ENCODE measurements at regions not wholly inside any gene's neighbourhood (a gene's known extent, or its start where the extent isn't known, plus 50 kb on each side); places are given as distances from the start of the nearest gene placed in this dataset.

- Mint-ChIP-seq H3K9me3 (ENCODE audit: unreplicated experiment) (no peaks in the 10 kb centered on the region), H3K36me3 (ENCODE audit: low read depth, unreplicated experiment) (no peaks in the 10 kb centered on the region), H3K4me3 (ENCODE audit: unreplicated experiment) (no peak overlapping the region), H3K4me1 (ENCODE audit: unreplicated experiment) (no peaks in the 10 kb centered on the region), H3K27me3 (ENCODE audit: unreplicated experiment) (no peaks in the 10 kb centered on the region), H3K27ac (ENCODE audit: unreplicated experiment) (no peak overlapping the region)
- DNase-seq (ENCODE audit: low spot score) = no peak
- TF ChIP-seq, protein P1, sequence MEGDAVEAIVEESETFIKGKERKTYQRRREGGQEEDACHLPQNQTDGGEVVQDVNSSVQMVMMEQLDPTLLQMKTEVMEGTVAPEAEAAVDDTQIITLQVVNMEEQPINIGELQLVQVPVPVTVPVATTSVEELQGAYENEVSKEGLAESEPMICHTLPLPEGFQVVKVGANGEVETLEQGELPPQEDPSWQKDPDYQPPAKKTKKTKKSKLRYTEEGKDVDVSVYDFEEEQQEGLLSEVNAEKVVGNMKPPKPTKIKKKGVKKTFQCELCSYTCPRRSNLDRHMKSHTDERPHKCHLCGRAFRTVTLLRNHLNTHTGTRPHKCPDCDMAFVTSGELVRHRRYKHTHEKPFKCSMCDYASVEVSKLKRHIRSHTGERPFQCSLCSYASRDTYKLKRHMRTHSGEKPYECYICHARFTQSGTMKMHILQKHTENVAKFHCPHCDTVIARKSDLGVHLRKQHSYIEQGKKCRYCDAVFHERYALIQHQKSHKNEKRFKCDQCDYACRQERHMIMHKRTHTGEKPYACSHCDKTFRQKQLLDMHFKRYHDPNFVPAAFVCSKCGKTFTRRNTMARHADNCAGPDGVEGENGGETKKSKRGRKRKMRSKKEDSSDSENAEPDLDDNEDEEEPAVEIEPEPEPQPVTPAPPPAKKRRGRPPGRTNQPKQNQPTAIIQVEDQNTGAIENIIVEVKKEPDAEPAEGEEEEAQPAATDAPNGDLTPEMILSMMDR (IDR thresholded peaks at IDR 0.05; ENCODE audit: unreplicated experiment) = no peak
Measured at GRCh38 chr4:35975617-35976355, 268.5 kb downstream of the ARAP2 start.

- no peak overlapping the region for H3K27ac Mint-ChIP-seq (ENCODE audit: unreplicated experiment)
- no peak overlapping the region for H3K4me3 Mint-ChIP-seq (ENCODE audit: unreplicated experiment)
- H3K9me3 Mint-ChIP-seq (ENCODE audit: unreplicated experiment) = no peaks in the 10 kb centered on the region
- H3K36me3 Mint-ChIP-seq (ENCODE audit: low read depth, unreplicated experiment) = no peaks in the 10 kb centered on the region
- no peaks in the 10 kb centered on the region for H3K4me1 Mint-ChIP-seq (ENCODE audit: unreplicated experiment)
- no peaks in the 10 kb centered on the region for H3K27me3 Mint-ChIP-seq (ENCODE audit: unreplicated experiment)
- no peak for DNase-seq (ENCODE audit: low spot score)
- TF ChIP-seq, protein P1 (IDR thresholded peaks at IDR 0.05; ENCODE audit: unreplicated experiment) = no peak
Measured at GRCh38 chr4:35978551-35978950, 265.8 kb downstream of the ARAP2 start.

DNA sequence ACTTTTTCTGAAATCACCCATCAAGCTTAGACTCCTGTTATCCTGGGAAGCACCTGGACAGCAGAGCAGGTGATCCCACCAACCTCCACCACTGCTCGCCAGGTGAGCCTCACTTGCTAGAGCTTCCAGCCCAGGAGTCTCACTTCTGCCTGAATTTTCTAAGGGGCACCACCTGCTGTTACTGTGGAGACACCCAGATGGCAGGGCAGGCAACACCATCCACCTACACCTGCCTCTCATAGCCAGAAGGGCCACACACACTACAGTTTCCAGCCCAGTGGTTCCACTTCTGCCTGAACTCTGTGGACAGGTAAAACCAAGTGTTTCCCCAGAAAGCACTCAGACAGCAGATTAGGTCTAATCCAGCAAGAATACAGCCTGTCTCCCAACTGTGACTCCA is 262.0 kb downstream of the ARAP2 start:
- Mint-ChIP-seq H3K4me1 (ENCODE audit: unreplicated experiment) (no peaks in the 10 kb centered on the region), H3K9me3 (ENCODE audit: unreplicated experiment) (no peaks in the 10 kb centered on the region), H3K36me3 (ENCODE audit: low read depth, unreplicated experiment) (no peaks in the 10 kb centered on the region), H3K4me3 (ENCODE audit: unreplicated experiment) (no peak overlapping the region), H3K27ac (ENCODE audit: unreplicated experiment) (no peak overlapping the region), H3K27me3 (ENCODE audit: unreplicated experiment) (no peaks in the 10 kb centered on the region)
- TF ChIP-seq, protein P1 (IDR thresholded peaks at IDR 0.05; ENCODE audit: unreplicated experiment) = no peak
- DNase-seq (ENCODE audit: low spot score) = no peak

GRCh38 chr4:35986537-35986936 is 257.8 kb downstream of the ARAP2 start:
- H3K9me3 Mint-ChIP-seq (ENCODE audit: unreplicated experiment) = no peaks in the 10 kb centered on the region
- H3K27ac Mint-ChIP-seq (ENCODE audit: unreplicated experiment) = no peak overlapping the region
- H3K4me3 Mint-ChIP-seq (ENCODE audit: unreplicated experiment) = no peak overlapping the region
- no peaks in the 10 kb centered on the region for H3K4me1 Mint-ChIP-seq (ENCODE audit: unreplicated experiment)
- no peaks in the 10 kb centered on the region for H3K36me3 Mint-ChIP-seq (ENCODE audit: low read depth, unreplicated experiment)
- H3K27me3 Mint-ChIP-seq (ENCODE audit: unreplicated experiment) = no peaks in the 10 kb centered on the region
- DNase-seq (ENCODE audit: low spot score) = no peak
- TF ChIP-seq, protein P1 (IDR thresholded peaks at IDR 0.05; ENCODE audit: unreplicated experiment) = no peak

- no peak for DNase-seq (ENCODE audit: low spot score)
- H3K4me1 Mint-ChIP-seq (ENCODE audit: unreplicated experiment) = no peaks in the 10 kb centered on the region
- no peak overlapping the region for H3K27ac Mint-ChIP-seq (ENCODE audit: unreplicated experiment)
- H3K4me3 Mint-ChIP-seq (ENCODE audit: unreplicated experiment) = no peak overlapping the region
- TF ChIP-seq, protein P1 (IDR thresholded peaks at IDR 0.05; ENCODE audit: unreplicated experiment) = no peak
- H3K27me3 Mint-ChIP-seq (ENCODE audit: unreplicated experiment) = no peaks in the 10 kb centered on the region
- no peaks in the 10 kb centered on the region for H3K36me3 Mint-ChIP-seq (ENCODE audit: low read depth, unreplicated experiment)
- no peaks in the 10 kb centered on the region for H3K9me3 Mint-ChIP-seq (ENCODE audit: unreplicated experiment)
Measured at GRCh38 chr4:35993606-35994005, 250.7 kb downstream of the ARAP2 start.

Measured in endothelial cell (in vitro differentiated cells).